Mesenchymal stem cell (in vitro differentiated cells and primary cell): ENCODE measurements at regions not wholly inside any gene's neighbourhood (a gene's known extent, or its start where the extent isn't known, plus 50 kb on each side); places are given as distances from the start of the nearest gene placed in this dataset.

Source experiments
- DNase-seq: peaks from one replicate; pipeline ENCODE4 v3.0.0-alpha.2; 2013
- H2AFZ ChIP-seq: one replicate; pipeline ENCODE4 v1.6.1; 2013; ENCODE audit warnings: low read depth, mild to moderate bottlenecking, control low read depth, inconsistent platforms, low read length, moderate library complexity
- H2AK5ac ChIP-seq: 2 replicates; pipeline ENCODE4 v1.6.1; 2013; ENCODE audit warnings: low read length, moderate library complexity, mild to moderate bottlenecking, inconsistent platforms; ENCODE audit not compliant: severe bottlenecking
- H2BK120ac ChIP-seq: one replicate; pipeline ENCODE4 v1.6.1; 2013; ENCODE audit warnings: low read depth, mild to moderate bottlenecking, inconsistent platforms, low read length, moderate library complexity
- H2BK12ac ChIP-seq, 2 experiments: one replicate each; pipeline ENCODE4 v1.6.1; 2013; ENCODE audit warnings: inconsistent platforms in 2 of 2, low read length in 2 of 2, mild to moderate bottlenecking in 2 of 2, moderate library complexity in 2 of 2, control low read depth in 1 of 2
- H2BK15ac ChIP-seq: one replicate; pipeline ENCODE4 v1.6.1; 2013; ENCODE audit warnings: mild to moderate bottlenecking, low read depth, inconsistent platforms; ENCODE audit not compliant: poor library complexity, severe bottlenecking
- H2BK5ac ChIP-seq: 2 replicates; pipeline ENCODE4 v1.6.1; 2013; ENCODE audit warnings: low read depth, mild to moderate bottlenecking, low read length, control low read depth, inconsistent platforms; ENCODE audit not compliant: poor library complexity, severe bottlenecking
- H3K14ac ChIP-seq, 2 experiments: one replicate each; pipeline ENCODE4 v1.6.1; 2013; ENCODE audit warnings: inconsistent platforms in 2 of 2, low read length in 2 of 2, control low read depth in 1 of 2, mild to moderate bottlenecking in 1 of 2, moderate library complexity in 1 of 2
- H3K18ac ChIP-seq, 2 experiments: one replicate each; pipeline ENCODE4 v1.6.1; 2013; ENCODE audit warnings: inconsistent platforms in 2 of 2, low read length in 2 of 2, control low read depth in 1 of 2, low read depth in 1 of 2, mild to moderate bottlenecking in 1 of 2
- H3K23ac ChIP-seq, 2 experiments: one replicate each; pipeline ENCODE4 v1.6.1; 2013; ENCODE audit warnings: inconsistent platforms in 2 of 2, low read length in 2 of 2, mild to moderate bottlenecking in 2 of 2, moderate library complexity in 2 of 2, control low read depth in 1 of 2
- H3K27ac ChIP-seq: 2 replicates; pipeline ENCODE4 v1.5.1; 2013; ENCODE audit warnings: mild to moderate bottlenecking, moderate library complexity, low read length, control low read depth, inconsistent platforms; ENCODE audit not compliant: poor library complexity, severe bottlenecking
- H3K27me3 ChIP-seq, 2 experiments: 2 replicates each; pipeline versions ENCODE4 v1.6.1 to v1.7.0; 2013; ENCODE audit warnings: low read length in 2 of 2, mild to moderate bottlenecking in 2 of 2, moderate library complexity in 2 of 2, control low read depth in 1 of 2, inconsistent platforms in 1 of 2; ENCODE audit not compliant: control insufficient read depth in 1 of 2, insufficient read depth in 1 of 2
- H3K36me3 ChIP-seq, 2 experiments: 2 replicates each; pipeline versions ENCODE4 v1.6.1 to v1.7.0; 2013; ENCODE audit warnings: low read length in 2 of 2, control low read depth in 1 of 2, inconsistent platforms in 1 of 2, low read depth in 1 of 2, mild to moderate bottlenecking in 1 of 2; ENCODE audit not compliant: insufficient read depth in 2 of 2, control insufficient read depth in 1 of 2
- H3K4ac ChIP-seq, 2 experiments: one replicate each; pipeline ENCODE4 v1.6.1; 2013; ENCODE audit warnings: inconsistent platforms in 2 of 2, low read length in 2 of 2, mild to moderate bottlenecking in 2 of 2, moderate library complexity in 2 of 2, control low read depth in 1 of 2, low read depth in 1 of 2
- H3K4me1 ChIP-seq: 2 replicates; pipeline ENCODE4 v1.6.1; 2013; ENCODE audit warnings: low read depth, low read length, control low read depth; ENCODE audit not compliant: control insufficient read depth, insufficient read depth
- H3K4me2 ChIP-seq: 2 replicates; pipeline ENCODE4 v1.6.1; 2013; ENCODE audit warnings: low read length, mild to moderate bottlenecking, inconsistent platforms; ENCODE audit not compliant: poor library complexity, severe bottlenecking
- H3K4me3 ChIP-seq, 2 experiments: 2 replicates each; pipeline versions ENCODE4 v1.5.1 to v1.7.0; 2013; ENCODE audit warnings: low read length in 2 of 2, mild to moderate bottlenecking in 2 of 2, control low read depth in 1 of 2, low read depth in 1 of 2; ENCODE audit not compliant: insufficient read depth in 1 of 2
- H3K79me1 ChIP-seq: replicated peaks from 2 replicates; pipeline ENCODE4 v1.6.1; 2013; ENCODE audit warnings: mild to moderate bottlenecking, control low read depth, low read length, inconsistent platforms; ENCODE audit not compliant: poor library complexity, severe bottlenecking
- H3K9ac ChIP-seq: 2 replicates; pipeline ENCODE4 v1.7.0; 2013; ENCODE audit warnings: mild to moderate bottlenecking, low read length, moderate library complexity
- H3K9me3 ChIP-seq: 2 replicates; pipeline ENCODE4 v1.7.0; 2013; ENCODE audit warnings: mild to moderate bottlenecking, low read length; ENCODE audit not compliant: control insufficient read depth
- H4K8ac ChIP-seq: one replicate; pipeline ENCODE4 v1.6.1; 2013; ENCODE audit warnings: inconsistent platforms, mild to moderate bottlenecking, low read length, moderate library complexity
- H4K91ac ChIP-seq: one replicate; pipeline ENCODE4 v1.6.1; 2013; ENCODE audit warnings: mild to moderate bottlenecking, low read length, inconsistent platforms
- WGBS: methylation state at CpG from one replicate; pipeline ENCODE4 v1.1.7; 2013; ENCODE audit warnings: mixed read lengths; 5-methylcytosine and 5-hydroxymethylcytosine counted together

DNA sequence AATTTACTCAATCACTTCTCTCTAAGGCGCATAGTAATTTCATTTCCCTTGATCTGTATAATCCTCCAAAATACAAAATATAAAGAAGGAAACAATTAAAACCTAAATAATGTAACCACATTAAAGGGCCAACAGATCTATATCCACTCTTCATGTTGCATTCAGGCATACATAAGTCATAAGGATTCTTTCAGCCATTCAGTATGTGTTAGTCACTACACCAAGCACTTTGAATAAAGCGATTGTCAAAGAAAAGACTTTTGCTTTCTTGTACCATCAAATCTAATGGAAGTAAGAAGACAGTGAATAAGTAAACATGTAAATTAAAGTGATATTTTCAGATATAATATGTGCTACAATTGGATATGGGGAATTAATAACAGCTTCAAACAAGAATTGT is 569.2 kb upstream of the PTPRD start:
- 100% methylated on average over 1 of the region's 2 CpGs for WGBS
- Histone ChIP-seq H3K14ac (no peak overlapping the region), H3K23ac (no peak overlapping the region), H3K79me1 (no peaks in the 10 kb centered on the region), H3K4me3 (no peak overlapping the region), H4K8ac (no peak overlapping the region), H3K9ac (no peak overlapping the region), H3K4me1 (no peaks in the 10 kb centered on the region), H3K4ac (no peak overlapping the region), H2AK5ac (no peak overlapping the region), H2BK12ac (no peak overlapping the region), H3K27ac (no peak overlapping the region), H2BK15ac (no peak overlapping the region), H4K91ac (no peak overlapping the region), H2AFZ (no peak overlapping the region), H3K9me3 (peaks cover 7% of the 10 kb centered on the region), H3K18ac (no peak overlapping the region), H3K27me3 (no peaks in the 10 kb centered on the region), H2BK120ac (no peak overlapping the region), H3K36me3 (no peaks in the 10 kb centered on the region), H3K4me2 (no peak overlapping the region), H2BK5ac (no peak overlapping the region)
- no peak for DNase-seq

GRCh38 chr9:11190719-11191118 is 577.9 kb upstream of the PTPRD start:
- whole genome bisulfite sequencing, result 56% methylated on average over 1 of the region's 1 CpG
- no peak overlapping the region for H3K14ac ChIP-seq
- no peak overlapping the region for H3K23ac ChIP-seq
- H2BK5ac ChIP-seq, result no peak overlapping the region
- H4K8ac ChIP-seq, result no peak overlapping the region
- no peak overlapping the region for H2BK120ac ChIP-seq
- H3K79me1 ChIP-seq, result no peaks in the 10 kb centered on the region
- no peak overlapping the region for H3K4ac ChIP-seq
- no peaks in the 10 kb centered on the region for H3K4me1 ChIP-seq
- no peak overlapping the region for H3K18ac ChIP-seq
- no peak overlapping the region for H2AFZ ChIP-seq
- no peak overlapping the region for H2BK12ac ChIP-seq
- no peak overlapping the region for H3K4me2 ChIP-seq
- H3K9ac ChIP-seq, result no peak overlapping the region
- H3K27ac ChIP-seq, result no peak overlapping the region
- no peak overlapping the region for H2BK15ac ChIP-seq
- H4K91ac ChIP-seq, result no peak overlapping the region
- H3K4me3 ChIP-seq, result no peak overlapping the region
- DNase-seq, result no peak
- H3K36me3 ChIP-seq, result no peaks in the 10 kb centered on the region
- H3K27me3 ChIP-seq, result no peaks in the 10 kb centered on the region
- no peak overlapping the region for H2AK5ac ChIP-seq
- peaks cover 36% of the 10 kb centered on the region for H3K9me3 ChIP-seq

GRCh38 chr9:11192993-11193392 is 580.2 kb upstream of the PTPRD start:
- H2BK120ac ChIP-seq, result no peak overlapping the region
- no peak for DNase-seq
- H4K91ac ChIP-seq, result no peak overlapping the region
- H3K23ac ChIP-seq, result no peak overlapping the region
- H3K79me1 ChIP-seq, result no peaks in the 10 kb centered on the region
- no peak overlapping the region for H3K27ac ChIP-seq
- H2BK15ac ChIP-seq, result no peak overlapping the region
- no peak overlapping the region for H2BK12ac ChIP-seq
- H3K9me3 ChIP-seq, result peaks cover 27% of the 10 kb centered on the region
- H3K4me2 ChIP-seq, result no peak overlapping the region
- no peaks in the 10 kb centered on the region for H3K27me3 ChIP-seq
- H2BK5ac ChIP-seq, result no peak overlapping the region
- no peak overlapping the region for H3K9ac ChIP-seq
- no peaks in the 10 kb centered on the region for H3K36me3 ChIP-seq
- H3K4ac ChIP-seq, result no peak overlapping the region
- H2AFZ ChIP-seq, result no peak overlapping the region
- H3K18ac ChIP-seq, result no peak overlapping the region
- WGBS, result no CpG with 5 or more reads among the region's 1 CpG
- H3K4me1 ChIP-seq, result no peaks in the 10 kb centered on the region
- no peak overlapping the region for H3K14ac ChIP-seq
- H3K4me3 ChIP-seq, result no peak overlapping the region
- H4K8ac ChIP-seq, result no peak overlapping the region
- no peak overlapping the region for H2AK5ac ChIP-seq

GRCh38 chr9:11194246-11194645 is 581.4 kb upstream of the PTPRD start:
- no peaks in the 10 kb centered on the region for H3K27me3 ChIP-seq
- no peak overlapping the region for H3K18ac ChIP-seq
- no peak overlapping the region for H3K9ac ChIP-seq
- H2AK5ac ChIP-seq, result no peak overlapping the region
- no peaks in the 10 kb centered on the region for H3K4me1 ChIP-seq
- no peak overlapping the region for H3K23ac ChIP-seq
- H4K8ac ChIP-seq, result no peak overlapping the region
- DNase-seq, result no peak
- no peak overlapping the region for H3K4me3 ChIP-seq
- no peak overlapping the region for H4K91ac ChIP-seq
- no peak overlapping the region for H2BK5ac ChIP-seq
- no peak overlapping the region for H3K14ac ChIP-seq
- no peak overlapping the region for H2BK15ac ChIP-seq
- H2BK120ac ChIP-seq, result no peak overlapping the region
- WGBS, result no CpG with 5 or more reads among the region's 1 CpG
- peaks cover 15% of the 10 kb centered on the region for H3K9me3 ChIP-seq
- H3K4ac ChIP-seq, result no peak overlapping the region
- no peak overlapping the region for H2AFZ ChIP-seq
- H3K79me1 ChIP-seq, result no peaks in the 10 kb centered on the region
- no peak overlapping the region for H3K4me2 ChIP-seq
- no peaks in the 10 kb centered on the region for H3K36me3 ChIP-seq
- H2BK12ac ChIP-seq, result no peak overlapping the region
- H3K27ac ChIP-seq, result no peak overlapping the region
